Neural cell (in vitro differentiated cells): ENCODE measurements at regions not wholly inside any gene's neighbourhood (a gene's known extent, or its start where the extent isn't known, plus 50 kb on each side); places are given as distances from the start of the nearest gene placed in this dataset.

Experiments
- H2AFZ ChIP-seq: fragments of 200-600, 300-800 bp; sonication (generic), shearing (Covaris generic); 2 replicates; pipeline ENCODE4 v1.6.0; 2014; ENCODE audit warnings: low read depth, mild to moderate bottlenecking, antibody characterized with exemption, low read length, moderate library complexity
- H3F3A ChIP-seq: fragments of 200-600 bp; shearing (Covaris generic); 2 replicates; pipeline ENCODE4 v1.6.1; 2016; ENCODE audit warnings: mild to moderate bottlenecking, moderate library complexity, mixed read lengths, antibody characterized with exemption, low read length; ENCODE audit not compliant: insufficient read depth, poor library complexity, severe bottlenecking
- H3K27ac ChIP-seq: fragments of 200-600, 300-800 bp; sonication (generic), shearing (Covaris generic); 2 replicates; pipeline ENCODE4 v1.5.1; 2014; ENCODE audit warnings: mild to moderate bottlenecking, low read length, moderate library complexity
- H3K27me3 ChIP-seq: fragments of 300-800, 200-600 bp; sonication (generic), shearing (Covaris generic); 2 replicates; pipeline ENCODE4 v1.6.0; 2014; ENCODE audit warnings: mild to moderate bottlenecking, low read depth, low read length, moderate library complexity; ENCODE audit not compliant: insufficient read depth
- H3K36me3 ChIP-seq: fragments of 300-800, 200-600 bp; sonication (generic), shearing (Covaris generic); 2 replicates; pipeline ENCODE4 v1.5.1; 2014; ENCODE audit warnings: mild to moderate bottlenecking, antibody characterized with exemption, low read length, moderate library complexity; ENCODE audit not compliant: insufficient read depth
- H3K4me2 ChIP-seq: fragments of 300-800, 200-600 bp; sonication (generic), shearing (Covaris generic); 2 replicates; pipeline ENCODE4 v1.6.0; 2014; ENCODE audit warnings: mild to moderate bottlenecking, low read length
- H3K4me3 ChIP-seq: fragments of 300-800, 200-600 bp; sonication (generic), shearing (Covaris generic); 2 replicates; pipeline ENCODE4 v1.5.1; 2014; ENCODE audit warnings: mild to moderate bottlenecking, low read length, moderate library complexity
- H3K79me2 ChIP-seq: fragments of 200-600 bp; shearing (Covaris generic); replicated peaks from 2 replicates; pipeline ENCODE4 v1.6.0; 2014; ENCODE audit warnings: mild to moderate bottlenecking, low read length, moderate library complexity; ENCODE audit not compliant: insufficient read depth
- H3K9ac ChIP-seq: fragments of 300-800, 200-600 bp; sonication (generic), shearing (Covaris generic); 2 replicates; pipeline ENCODE4 v1.6.1; 2016; ENCODE audit warnings: mild to moderate bottlenecking, low read length, mixed read lengths
- H3K9me2 ChIP-seq: fragments of 200-600 bp; shearing (Covaris generic); 2 replicates; pipeline ENCODE4 v1.6.1; 2016; ENCODE audit warnings: mild to moderate bottlenecking, low read length, mixed read lengths; ENCODE audit not compliant: insufficient read depth
- H3K9me3 ChIP-seq: fragments of 200-600, 300-800 bp; sonication (generic), shearing (Covaris generic); 2 replicates; pipeline ENCODE4 v1.6.1; 2016; ENCODE audit warnings: mild to moderate bottlenecking, mixed run types, low read length, moderate library complexity, mixed read lengths
- H4K20me1 ChIP-seq: fragments of 200-600 bp; shearing (Covaris generic); 2 replicates; pipeline ENCODE4 v1.6.1; 2016; ENCODE audit warnings: mild to moderate bottlenecking, mixed run types; ENCODE audit not compliant: insufficient read depth
- EP300 ChIP-seq: fragments of 450-650 bp; conservative IDR thresholded peaks from 2 replicates; pipeline ENCODE4 v1.6.1; 2014; ENCODE audit warnings: antibody characterized with exemption, mild to moderate bottlenecking, moderate library complexity; ENCODE audit not compliant: poor library complexity, severe bottlenecking
- EZH2 ChIP-seq: fragments of 200-600, 300-800 bp; shearing (Covaris generic), sonication (generic); IDR thresholded peaks from 2 replicates; pipeline ENCODE4 v1.6.1; 2014; ENCODE audit warnings: antibody characterized with exemption, low read length, borderline replicate concordance, mild to moderate bottlenecking; ENCODE audit not compliant: insufficient read depth, poor library complexity, severe bottlenecking
- MXI1 ChIP-seq: fragments of 450-650 bp; conservative IDR thresholded peaks from 2 replicates; pipeline ENCODE4 v1.6.1; 2014; ENCODE audit warnings: antibody characterized with exemption, mild to moderate bottlenecking; ENCODE audit not compliant: poor library complexity, severe bottlenecking
- POLR2AphosphoS5 ChIP-seq: IDR thresholded peaks from 2 replicates; pipeline ENCODE4 v1.6.1; 2012
- RAD21 ChIP-seq: fragments of 450-650 bp; conservative IDR thresholded peaks from 2 replicates; pipeline ENCODE4 v1.6.1; 2014; ENCODE audit warnings: antibody characterized with exemption, mild to moderate bottlenecking, moderate library complexity
- SMC3 ChIP-seq: fragments of 450-650 bp; conservative IDR thresholded peaks from 2 replicates; pipeline ENCODE4 v1.6.1; 2014; ENCODE audit warnings: antibody characterized with exemption, mild to moderate bottlenecking, moderate library complexity; ENCODE audit not compliant: poor library complexity
- TAF1 ChIP-seq: IDR thresholded peaks from 2 replicates; pipeline ENCODE4 v1.6.1; 2012; ENCODE audit warnings: low read depth
- TF ChIP-seq, protein P1 (sequence below): IDR thresholded peaks from 2 replicates; pipeline ENCODE4 v1.6.1; 2012; ENCODE audit warnings: borderline replicate concordance
- TF ChIP-seq, protein P2 (sequence below): fragments of 450-650 bp; IDR thresholded peaks from 2 replicates; pipeline ENCODE4 v1.5.1; 2014; ENCODE audit warnings: antibody characterized with exemption, mild to moderate bottlenecking, moderate library complexity; ENCODE audit not compliant: poor library complexity, severe bottlenecking

DNA sequence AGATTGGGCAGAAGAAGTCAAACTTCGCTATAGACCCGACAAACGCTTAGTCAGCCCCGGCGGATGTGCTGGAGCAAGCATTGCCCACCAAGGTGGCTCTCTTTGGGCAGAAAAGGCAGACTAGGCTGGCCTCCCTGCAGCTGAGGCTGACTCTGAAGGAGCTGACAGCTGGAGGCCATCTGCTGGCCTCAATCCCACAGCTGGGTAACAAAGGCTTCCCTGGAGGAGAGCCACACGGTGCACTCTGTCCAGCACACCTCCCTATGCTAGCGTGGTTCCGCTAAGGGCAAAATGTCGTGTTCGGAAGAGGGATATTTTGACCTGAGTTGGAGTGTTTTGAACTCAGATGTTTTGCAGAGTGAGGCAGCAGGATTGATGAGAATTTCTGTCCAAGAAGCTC lies 103.5 kb upstream of the PTCH1 start:
- TF ChIP-seq EZH2: no peak
- Histone ChIP-seq H4K20me1 (no peaks in the 10 kb centered on the region), H3K9ac (no peak overlapping the region), H3K27me3 (no peaks in the 10 kb centered on the region), H3K4me2 (no peak overlapping the region), H3K79me2 (no peaks in the 10 kb centered on the region), H3K9me2 (no peaks in the 10 kb centered on the region), H3K9me3 (no peaks in the 10 kb centered on the region), H3K27ac (no peak overlapping the region), H3K36me3 (no peaks in the 10 kb centered on the region), H3K4me3 (no peak overlapping the region), H3F3A (no peaks in the 10 kb centered on the region), H2AFZ (no peak overlapping the region)

DNA sequence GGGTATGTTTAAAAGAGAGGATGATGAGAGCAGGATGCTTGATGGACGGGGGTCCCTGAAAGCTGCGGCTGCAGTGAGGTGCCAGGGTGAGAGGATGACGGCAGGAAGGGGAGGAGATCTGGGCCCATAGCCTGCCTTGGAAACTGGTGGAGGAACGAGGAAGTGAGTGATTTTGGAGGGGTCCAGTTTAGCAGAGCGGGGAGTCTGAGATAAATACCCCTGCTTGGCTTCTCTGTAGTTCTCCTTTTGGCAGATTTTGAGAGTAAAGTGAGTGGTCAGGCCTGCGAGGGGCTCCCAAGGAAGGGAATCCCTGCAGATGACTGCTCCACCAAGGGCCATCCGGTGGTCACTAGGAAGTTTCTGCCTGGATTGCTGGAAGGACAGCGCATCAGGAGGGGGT lies 98.5 kb upstream of the PTCH1 start:
- no peak for TF ChIP-seq EP300
- no peak for TF ChIP-seq TAF1
- no peak for TF ChIP-seq POLR2AphosphoS5
- TF ChIP-seq MXI1: no peak
- TF ChIP-seq, protein P1, sequence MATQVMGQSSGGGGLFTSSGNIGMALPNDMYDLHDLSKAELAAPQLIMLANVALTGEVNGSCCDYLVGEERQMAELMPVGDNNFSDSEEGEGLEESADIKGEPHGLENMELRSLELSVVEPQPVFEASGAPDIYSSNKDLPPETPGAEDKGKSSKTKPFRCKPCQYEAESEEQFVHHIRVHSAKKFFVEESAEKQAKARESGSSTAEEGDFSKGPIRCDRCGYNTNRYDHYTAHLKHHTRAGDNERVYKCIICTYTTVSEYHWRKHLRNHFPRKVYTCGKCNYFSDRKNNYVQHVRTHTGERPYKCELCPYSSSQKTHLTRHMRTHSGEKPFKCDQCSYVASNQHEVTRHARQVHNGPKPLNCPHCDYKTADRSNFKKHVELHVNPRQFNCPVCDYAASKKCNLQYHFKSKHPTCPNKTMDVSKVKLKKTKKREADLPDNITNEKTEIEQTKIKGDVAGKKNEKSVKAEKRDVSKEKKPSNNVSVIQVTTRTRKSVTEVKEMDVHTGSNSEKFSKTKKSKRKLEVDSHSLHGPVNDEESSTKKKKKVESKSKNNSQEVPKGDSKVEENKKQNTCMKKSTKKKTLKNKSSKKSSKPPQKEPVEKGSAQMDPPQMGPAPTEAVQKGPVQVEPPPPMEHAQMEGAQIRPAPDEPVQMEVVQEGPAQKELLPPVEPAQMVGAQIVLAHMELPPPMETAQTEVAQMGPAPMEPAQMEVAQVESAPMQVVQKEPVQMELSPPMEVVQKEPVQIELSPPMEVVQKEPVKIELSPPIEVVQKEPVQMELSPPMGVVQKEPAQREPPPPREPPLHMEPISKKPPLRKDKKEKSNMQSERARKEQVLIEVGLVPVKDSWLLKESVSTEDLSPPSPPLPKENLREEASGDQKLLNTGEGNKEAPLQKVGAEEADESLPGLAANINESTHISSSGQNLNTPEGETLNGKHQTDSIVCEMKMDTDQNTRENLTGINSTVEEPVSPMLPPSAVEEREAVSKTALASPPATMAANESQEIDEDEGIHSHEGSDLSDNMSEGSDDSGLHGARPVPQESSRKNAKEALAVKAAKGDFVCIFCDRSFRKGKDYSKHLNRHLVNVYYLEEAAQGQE: no peak
- no peak for TF ChIP-seq RAD21
- no peak for TF ChIP-seq EZH2
- TF ChIP-seq SMC3: no peak
- TF ChIP-seq, protein P2, sequence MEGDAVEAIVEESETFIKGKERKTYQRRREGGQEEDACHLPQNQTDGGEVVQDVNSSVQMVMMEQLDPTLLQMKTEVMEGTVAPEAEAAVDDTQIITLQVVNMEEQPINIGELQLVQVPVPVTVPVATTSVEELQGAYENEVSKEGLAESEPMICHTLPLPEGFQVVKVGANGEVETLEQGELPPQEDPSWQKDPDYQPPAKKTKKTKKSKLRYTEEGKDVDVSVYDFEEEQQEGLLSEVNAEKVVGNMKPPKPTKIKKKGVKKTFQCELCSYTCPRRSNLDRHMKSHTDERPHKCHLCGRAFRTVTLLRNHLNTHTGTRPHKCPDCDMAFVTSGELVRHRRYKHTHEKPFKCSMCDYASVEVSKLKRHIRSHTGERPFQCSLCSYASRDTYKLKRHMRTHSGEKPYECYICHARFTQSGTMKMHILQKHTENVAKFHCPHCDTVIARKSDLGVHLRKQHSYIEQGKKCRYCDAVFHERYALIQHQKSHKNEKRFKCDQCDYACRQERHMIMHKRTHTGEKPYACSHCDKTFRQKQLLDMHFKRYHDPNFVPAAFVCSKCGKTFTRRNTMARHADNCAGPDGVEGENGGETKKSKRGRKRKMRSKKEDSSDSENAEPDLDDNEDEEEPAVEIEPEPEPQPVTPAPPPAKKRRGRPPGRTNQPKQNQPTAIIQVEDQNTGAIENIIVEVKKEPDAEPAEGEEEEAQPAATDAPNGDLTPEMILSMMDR: no peak
- Histone ChIP-seq H3K9ac (no peak overlapping the region), H3K4me3 (no peak overlapping the region), H3K79me2 (no peaks in the 10 kb centered on the region), H2AFZ (no peak overlapping the region), H3F3A (no peaks in the 10 kb centered on the region), H3K27ac (no peak overlapping the region), H3K27me3 (no peaks in the 10 kb centered on the region), H3K36me3 (no peaks in the 10 kb centered on the region), H3K4me2 (no peak overlapping the region), H3K9me2 (no peaks in the 10 kb centered on the region), H4K20me1 (no peaks in the 10 kb centered on the region), H3K9me3 (no peaks in the 10 kb centered on the region)

DNA sequence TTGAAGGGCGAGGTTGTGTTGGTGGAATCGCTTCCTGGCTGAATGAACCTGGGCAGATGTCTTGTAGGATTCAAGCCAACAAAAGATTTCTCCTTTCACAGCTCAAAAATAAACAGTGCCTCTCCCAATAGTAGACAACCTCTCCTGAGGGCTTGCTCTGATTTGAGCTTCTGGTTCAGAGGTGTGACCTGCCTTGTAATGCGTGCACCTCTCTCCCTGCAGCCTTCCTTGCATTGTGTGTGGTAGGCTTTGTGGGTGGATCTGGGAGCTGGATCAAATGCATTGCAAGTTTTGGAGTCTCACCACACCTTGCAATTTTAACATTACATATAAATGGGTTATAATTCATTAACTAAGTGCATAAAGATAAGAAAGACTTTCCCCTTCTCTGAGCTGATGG lies 96.9 kb upstream of the PTCH1 start:
- H3K79me2 ChIP-seq: no peaks in the 10 kb centered on the region
- H3K27me3 ChIP-seq: no peaks in the 10 kb centered on the region
- H3K4me2 ChIP-seq: no peak overlapping the region
- TF ChIP-seq EP300 (no peak), EZH2 (no peak), RAD21 (no peak), POLR2AphosphoS5 (no peak), SMC3 (no peak), TAF1 (no peak), MXI1 (no peak)
- TF ChIP-seq, protein P1: no peak
- TF ChIP-seq, protein P2: no peak
- H3K36me3 ChIP-seq: no peaks in the 10 kb centered on the region
- no peaks in the 10 kb centered on the region for H3K9me3 ChIP-seq
- no peak overlapping the region for H2AFZ ChIP-seq
- no peak overlapping the region for H3K9ac ChIP-seq
- H3K27ac ChIP-seq: no peak overlapping the region
- H3K9me2 ChIP-seq: no peaks in the 10 kb centered on the region
- no peak overlapping the region for H3K4me3 ChIP-seq
- no peaks in the 10 kb centered on the region for H3F3A ChIP-seq
- no peaks in the 10 kb centered on the region for H4K20me1 ChIP-seq
